Stomach (tissue), 8 donors: ENCODE measurements at regions not wholly inside any gene's neighbourhood (a gene's known extent, or its start where the extent isn't known, plus 50 kb on each side); places are given as distances from the start of the nearest gene placed in this dataset.

Experiments used
- DNase-seq, 2 donors: peaks; one replicate each; pipeline versions ENCODE4 v3.0.0 to v3.0.0-alpha.2; 2013 to 2019
- H3K27ac ChIP-seq, 5 donors: fragments of 200-600 bp in 4 of 5; sonication (generic) in 4 of 5; one replicate each; pipeline ENCODE4 v1.5.1; 2013 to 2019; ENCODE audit warnings: mild to moderate bottlenecking in 1 of 5, moderate library complexity in 1 of 5
- H3K27me3 ChIP-seq, 3 donors: fragments of 200-600 bp; sonication (generic); one replicate each; pipeline ENCODE4 v1.5.1; 2017 to 2019; ENCODE audit warnings: mixed run types in 1 of 3
- H3K36me3 ChIP-seq, 4 donors: fragments of 200-600 bp; sonication (generic); 1 replicate in 3 of 4; 2 replicates in 1 of 4; pipeline ENCODE4 v1.5.1; 2016 to 2019
- H3K4me1 ChIP-seq, 4 donors: fragments of 200-600 bp; sonication (generic); one replicate each; pipeline ENCODE4 v1.5.1; 2016 to 2019
- H3K4me3 ChIP-seq, 4 donors: fragments of 200-600 bp; sonication (generic) in 3 of 4; one replicate each; pipeline ENCODE4 v1.5.1; 2016 to 2019; ENCODE audit warnings: mild to moderate bottlenecking in 1 of 4
- H3K9me3 ChIP-seq, 4 donors: fragments of 200-600 bp; sonication (generic); one replicate each; pipeline ENCODE4 v1.5.1; 2016 to 2019
- CTCF ChIP-seq, 7 experiments: fragments of 450-650 bp in 4 of 7; fragments of 200-600 bp in 3 of 7; sonication (generic) in 3 of 7; IDR thresholded peaks; one replicate each; pipeline ENCODE4 v1.5.1; 2016 to 2019; ENCODE audit warnings: antibody characterized with exemption in 7 of 7, control low read depth in 2 of 7, mild to moderate bottlenecking in 1 of 7
- EP300 ChIP-seq: sonication (generic); formaldehyde crosslinking; IDR thresholded peaks from one replicate; pipeline ENCODE4 v1.6.1; 2017; ENCODE audit warnings: antibody characterized with exemption
- POLR2A ChIP-seq, 4 donors: fragments of 450-650 bp; IDR thresholded peaks; one replicate each; pipeline ENCODE4 v1.6.1; 2016; ENCODE audit warnings: antibody characterized with exemption in 4 of 4, control low read depth in 2 of 4, mild to moderate bottlenecking in 1 of 4, moderate library complexity in 1 of 4
- POLR2AphosphoS5 ChIP-seq, 3 donors: sonication (generic); formaldehyde crosslinking; IDR thresholded peaks; one replicate each; pipeline ENCODE4 v1.6.1; 2016; ENCODE audit warnings: antibody characterized with exemption in 3 of 3
- WGBS, 5 donors: extraction: QIAGEN DNeasy Blood & Tissue Kit in 3 of 5; methylation state at CpG; one replicate each; pipeline versions ENCODE4 v1.1.5 to v1.1.7; 2013 to 2018; 5-methylcytosine and 5-hydroxymethylcytosine counted together
- intact Hi-C: fragments of 100-400 bp; cut with DNase I; formaldehyde crosslinking; loops from one replicate; pipeline ENCODE4 v1.15.1; 2023; ENCODE audit warnings: low total_unique reads
- donor health status: healthy with polysubstance abuse.
- donor health status: Bipolar disorder and iron deficiency.
- donor health status: healthy.

- 75 to 94% (median 82%) methylated on average over 3 of the region's 3 CpGs for WGBS, 5 donors
- H3K36me3 ChIP-seq = no peaks in the 10 kb centered on the region
- no peak overlapping the region for H3K4me3 ChIP-seq
- H3K27me3 ChIP-seq = peaks cover 0 to 9% (median 0%) of the 10 kb centered on the region in 3 donors
- intact Hi-C loops = no loop called here
- H3K27ac ChIP-seq = no peak overlapping the region
- no peak for DNase-seq
- TF ChIP-seq POLR2A (IDR thresholded peaks at IDR 0.05) = no peak
- no peak for TF ChIP-seq EP300
- TF ChIP-seq POLR2AphosphoS5 (IDR thresholded peaks at IDR 0.05) = no peak
- no peak for TF ChIP-seq CTCF (IDR thresholded peaks at IDR 0.05)
- peaks cover 0 to 9% (median 0%) of the 10 kb centered on the region in 4 donors for H3K9me3 ChIP-seq
- H3K4me1 ChIP-seq = peaks cover 0 to 9% (median 0%) of the 10 kb centered on the region in 4 donors
Measured at GRCh38 chr21:33991133-33991532, 75.5 kb upstream of the ATP5PO start.

- Histone ChIP-seq H3K4me3 (no peak overlapping the region), H3K27me3 (peaks cover 0 to 9% (median 0%) of the 10 kb centered on the region in 3 donors), H3K27ac (no peak overlapping the region), H3K9me3 (peaks cover 0 to 9% (median 0%) of the 10 kb centered on the region in 4 donors), H3K4me1 (peaks cover 0 to 9% (median 0%) of the 10 kb centered on the region in 4 donors), H3K36me3 (no peaks in the 10 kb centered on the region)
- TF ChIP-seq POLR2A (IDR thresholded peaks at IDR 0.05) (no peak), CTCF (IDR thresholded peaks at IDR 0.05) (no peak), EP300 (no peak), POLR2AphosphoS5 (IDR thresholded peaks at IDR 0.05) (no peak)
- no peak for DNase-seq
- intact Hi-C loops = no loop called here
- 82 to 97% (median 91%) methylated on average over 2 of the region's 2 CpGs for WGBS, 5 donors
Measured at GRCh38 chr21:33989440-33989839, 73.8 kb upstream of the ATP5PO start.

- no peaks in the 10 kb centered on the region for H3K36me3 ChIP-seq
- WGBS, 5 donors = 79 to 84% (median 81%) methylated on average over 9 to 10 of the region's 10 CpGs
- H3K27ac ChIP-seq = no peak overlapping the region
- H3K9me3 ChIP-seq = peaks cover 0 to 9% (median 0%) of the 10 kb centered on the region in 4 donors
- DNase-seq = no peak
- H3K4me3 ChIP-seq = no peak overlapping the region
- intact Hi-C loops = no loop called here
- peaks cover 0 to 4% (median 0%) of the 10 kb centered on the region in 4 donors for H3K4me1 ChIP-seq
- no peak for TF ChIP-seq EP300
- no peak for TF ChIP-seq POLR2AphosphoS5 (IDR thresholded peaks at IDR 0.05)
- peaks cover 0 to 9% (median 0%) of the 10 kb centered on the region in 3 donors for H3K27me3 ChIP-seq
Measured at GRCh38 chr21:33988237-33989017, 72.8 kb upstream of the ATP5PO start.

GRCh38 chr21:33987461-33987860, 71.9 kb upstream of the ATP5PO start:
- no peak for DNase-seq
- no peak overlapping the region for H3K27ac ChIP-seq
- WGBS, 5 donors = 87 to 100% (median 88%) methylated on average over 2 to 5 of the region's 5 CpGs

More at GRCh38 chr21:33987461-33987860, 71.9 kb upstream of the ATP5PO start:
- intact Hi-C loops = no loop called here
- Histone ChIP-seq H3K27me3 (peaks cover 0 to 9% (median 0%) of the 10 kb centered on the region in 3 donors), H3K4me3 (no peak overlapping the region), H3K9me3 (peaks cover 0 to under 1% (median 0%) of the 10 kb centered on the region in 4 donors), H3K36me3 (no peaks in the 10 kb centered on the region), H3K4me1 (no peaks in the 10 kb centered on the region)
- TF ChIP-seq EP300 = no peak
- no peak for TF ChIP-seq CTCF (IDR thresholded peaks at IDR 0.05)
- no peak for TF ChIP-seq POLR2AphosphoS5 (IDR thresholded peaks at IDR 0.05)
- no peak for TF ChIP-seq POLR2A (IDR thresholded peaks at IDR 0.05)
